ENCODE measurements at regions not wholly inside any gene's neighbourhood (a gene's known extent, or its start where the extent isn't known, plus 50 kb on each side); places are given as distances from the start of the nearest gene placed in this dataset.

DNA sequence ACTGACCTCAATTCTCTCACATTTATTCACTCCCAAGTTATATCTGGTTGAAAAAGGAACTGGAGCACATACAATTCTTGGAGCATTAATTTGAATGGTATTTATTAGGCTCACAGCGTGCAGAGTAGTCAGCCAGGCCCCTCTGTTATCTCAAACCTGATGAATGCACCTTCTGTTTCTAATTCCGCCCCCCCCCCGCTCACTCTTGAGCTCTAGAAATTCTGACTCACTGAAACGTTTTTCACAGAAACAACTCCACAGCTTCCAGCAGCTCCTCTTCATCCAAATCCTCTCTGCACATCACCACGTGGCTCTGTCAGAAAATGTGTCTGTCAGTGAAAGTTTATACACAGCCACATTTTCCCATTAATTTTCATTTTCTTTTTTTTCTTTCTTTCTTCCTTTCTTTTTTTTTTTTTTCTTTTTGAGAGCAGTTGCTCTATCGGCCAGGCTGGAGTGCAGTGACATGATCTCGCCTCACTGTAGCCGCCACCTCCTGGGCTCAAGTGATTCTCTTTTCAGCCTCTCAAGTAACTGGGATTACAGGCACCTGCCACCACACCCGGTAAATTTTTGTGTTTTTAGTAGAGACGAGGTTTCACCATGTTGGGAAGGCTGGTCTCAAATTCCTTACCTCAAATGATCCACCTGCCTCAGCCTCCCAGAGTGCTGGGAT lies 109.4 kb downstream of the TBXT start:
- TF ChIP-seq, protein P1, sequence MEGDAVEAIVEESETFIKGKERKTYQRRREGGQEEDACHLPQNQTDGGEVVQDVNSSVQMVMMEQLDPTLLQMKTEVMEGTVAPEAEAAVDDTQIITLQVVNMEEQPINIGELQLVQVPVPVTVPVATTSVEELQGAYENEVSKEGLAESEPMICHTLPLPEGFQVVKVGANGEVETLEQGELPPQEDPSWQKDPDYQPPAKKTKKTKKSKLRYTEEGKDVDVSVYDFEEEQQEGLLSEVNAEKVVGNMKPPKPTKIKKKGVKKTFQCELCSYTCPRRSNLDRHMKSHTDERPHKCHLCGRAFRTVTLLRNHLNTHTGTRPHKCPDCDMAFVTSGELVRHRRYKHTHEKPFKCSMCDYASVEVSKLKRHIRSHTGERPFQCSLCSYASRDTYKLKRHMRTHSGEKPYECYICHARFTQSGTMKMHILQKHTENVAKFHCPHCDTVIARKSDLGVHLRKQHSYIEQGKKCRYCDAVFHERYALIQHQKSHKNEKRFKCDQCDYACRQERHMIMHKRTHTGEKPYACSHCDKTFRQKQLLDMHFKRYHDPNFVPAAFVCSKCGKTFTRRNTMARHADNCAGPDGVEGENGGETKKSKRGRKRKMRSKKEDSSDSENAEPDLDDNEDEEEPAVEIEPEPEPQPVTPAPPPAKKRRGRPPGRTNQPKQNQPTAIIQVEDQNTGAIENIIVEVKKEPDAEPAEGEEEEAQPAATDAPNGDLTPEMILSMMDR (IDR thresholded peaks at IDR 0.05; ENCODE audit: low read depth, low read length) = no peak
- no peak for TF ChIP-seq EZH2phosphoT487 (IDR thresholded peaks at IDR 0.05; ENCODE audit: low read depth)

All from OCI-LY3 (cell line).